ENCODE measurements at regions not wholly inside any gene's neighbourhood (a gene's known extent, or its start where the extent isn't known, plus 50 kb on each side); places are given as distances from the start of the nearest gene placed in this dataset.

- TF ChIP-seq CTCF (IDR thresholded peaks at IDR 0.05; ENCODE audit: insufficient read depth, low read length, poor library complexity, severe bottlenecking), result no peak
- TF ChIP-seq EZH2phosphoT487 (conservative IDR thresholded peaks at IDR 0.05; ENCODE audit: low read length), result no peak
These were observed 193.5 kb upstream of the SOX2 start for GRCh38 chr3:181518222-181518621.

Data from SU-DHL-6 (cell line).